Endodermal cell (in vitro differentiated cells): ENCODE measurements at regions not wholly inside any gene's neighbourhood (a gene's known extent, or its start where the extent isn't known, plus 50 kb on each side); places are given as distances from the start of the nearest gene placed in this dataset.

ENCODE experiments used
- DNase-seq: peaks from one replicate; pipeline ENCODE4 v3.0.0-alpha.2; 2017
- H3K27ac ChIP-seq: 2 replicates; pipeline ENCODE4 v1.5.1; 2013; ENCODE audit warnings: mild to moderate bottlenecking, low read depth, low read length, moderate library complexity
- H3K27me3 ChIP-seq: 2 replicates; pipeline ENCODE4 v1.6.1; 2013; ENCODE audit warnings: mild to moderate bottlenecking, low read length, moderate library complexity; ENCODE audit not compliant: insufficient read depth, control insufficient read depth, poor library complexity, severe bottlenecking
- H3K36me3 ChIP-seq: 2 replicates; pipeline ENCODE4 v1.7.0; 2013; ENCODE audit warnings: mild to moderate bottlenecking, low read length, moderate library complexity; ENCODE audit not compliant: control insufficient read depth, insufficient read depth
- H3K4me1 ChIP-seq: one replicate; pipeline ENCODE4 v1.7.0; 2013; ENCODE audit warnings: low read length; ENCODE audit not compliant: control insufficient read depth, insufficient read depth
- H3K4me3 ChIP-seq: 2 replicates; pipeline ENCODE4 v1.5.1; 2013; ENCODE audit warnings: mild to moderate bottlenecking, low read length, moderate library complexity
- H3K9ac ChIP-seq: 2 replicates; pipeline ENCODE4 v1.6.1; 2013; ENCODE audit warnings: mild to moderate bottlenecking, low read length, moderate library complexity; ENCODE audit not compliant: poor library complexity, severe bottlenecking; ENCODE audit errors: extremely low read depth
- H3K9me3 ChIP-seq: 2 replicates; pipeline ENCODE4 v1.6.1; 2013; ENCODE audit warnings: mild to moderate bottlenecking, low read length, moderate library complexity; ENCODE audit not compliant: control insufficient read depth
- H3K27ac Mint-ChIP-seq: 2 replicates; pipeline ENCODE4 v1.8.0; 2020; ENCODE audit warnings: mixed read lengths
- H3K27me3 Mint-ChIP-seq: 2 replicates; pipeline ENCODE4 v1.8.0; 2021; ENCODE audit warnings: mild to moderate bottlenecking, mixed read lengths; ENCODE audit not compliant: insufficient read depth
- H3K36me3 Mint-ChIP-seq: 2 replicates; pipeline ENCODE4 v1.8.0; 2020; ENCODE audit warnings: low read depth, mixed read lengths
- H3K4me1 Mint-ChIP-seq: 2 replicates; pipeline ENCODE4 v1.8.0; 2020; ENCODE audit warnings: mixed read lengths
- H3K4me3 Mint-ChIP-seq: 2 replicates; pipeline ENCODE4 v1.8.0; 2020; ENCODE audit warnings: mild to moderate bottlenecking, moderate library complexity, mixed read lengths
- H3K9me3 Mint-ChIP-seq: 2 replicates; pipeline ENCODE4 v1.8.0; 2020; ENCODE audit warnings: mild to moderate bottlenecking, mixed read lengths
- CTCF ChIP-seq: fragments of 200-600 bp; sonication (generic); conservative IDR thresholded peaks from 2 replicates; pipeline ENCODE4 v1.5.0; 2021; ENCODE audit warnings: antibody characterized with exemption, mild to moderate bottlenecking
- WGBS, 2 experiments: methylation state at CpG; one replicate each; pipeline versions ENCODE4 v1.1.5 to v1.1.7; 2013; ENCODE audit warnings: missing lambda C conversion rate in 2 of 2, mixed read lengths in 1 of 2; ENCODE audit not compliant: insufficient coverage in 1 of 2, insufficient read length in 1 of 2; 5-methylcytosine and 5-hydroxymethylcytosine counted together

GRCh38 chr1:189908113-189908512, 569.6 kb downstream of the BRINP3 start:
- Mint-ChIP-seq H3K9me3 (no peaks in the 10 kb centered on the region), H3K36me3 (no peaks in the 10 kb centered on the region)

DNA sequence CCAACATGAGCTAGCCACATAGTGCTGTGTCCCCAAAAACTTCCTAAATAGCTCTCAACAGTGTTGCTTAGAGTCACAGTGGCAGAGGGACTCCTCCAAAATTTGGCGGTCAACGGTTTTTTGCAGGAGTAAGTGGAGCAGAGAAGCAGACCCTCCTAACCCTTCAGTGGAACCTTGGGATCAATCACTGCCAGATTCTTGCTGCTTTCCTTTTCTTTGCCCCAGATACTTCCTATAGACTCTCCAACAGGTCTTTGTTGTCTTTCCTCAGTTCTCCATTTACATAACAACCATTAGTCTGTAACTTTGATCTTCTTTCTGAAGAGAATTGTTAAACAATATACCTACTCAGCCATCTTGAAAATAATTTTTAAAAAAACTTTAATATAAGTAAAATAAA, 556.1 kb downstream of the BRINP3 start:
- TF ChIP-seq CTCF: no peak
- H3K9ac ChIP-seq: no peak overlapping the region
- no peaks in the 10 kb centered on the region for H3K4me1 ChIP-seq
- no peak overlapping the region for H3K27ac Mint-ChIP-seq
- no peaks in the 10 kb centered on the region for H3K9me3 ChIP-seq
- H3K27me3 ChIP-seq: no peaks in the 10 kb centered on the region
- WGBS, 2 experiments: 60 to 87% methylated on average over 1 to 2 of the region's 2 CpGs
- no peaks in the 10 kb centered on the region for H3K36me3 ChIP-seq
- H3K27me3 Mint-ChIP-seq: no peaks in the 10 kb centered on the region
- H3K27ac ChIP-seq: no peak overlapping the region
- H3K4me3 ChIP-seq: no peak overlapping the region
- no peak overlapping the region for H3K4me3 Mint-ChIP-seq
- DNase-seq: no peak
- H3K9me3 Mint-ChIP-seq: peaks cover 17% of the 10 kb centered on the region
- no peaks in the 10 kb centered on the region for H3K4me1 Mint-ChIP-seq
- H3K36me3 Mint-ChIP-seq: no peaks in the 10 kb centered on the region

More at GRCh38 chr1:189908113-189908512, 569.6 kb downstream of the BRINP3 start:
- H3K27me3 Mint-ChIP-seq: no peaks in the 10 kb centered on the region
- no peak for TF ChIP-seq CTCF
- Histone ChIP-seq H3K36me3 (no peaks in the 10 kb centered on the region), H3K27me3 (no peaks in the 10 kb centered on the region), H3K4me1 (no peaks in the 10 kb centered on the region), H3K4me3 (no peak overlapping the region), H3K9ac (no peak overlapping the region), H3K9me3 (no peaks in the 10 kb centered on the region), H3K27ac (no peak overlapping the region)
- H3K4me3 Mint-ChIP-seq: no peak overlapping the region
- peaks cover 20% of the 10 kb centered on the region for H3K4me1 Mint-ChIP-seq
- no peak for DNase-seq
- H3K27ac Mint-ChIP-seq: no peak overlapping the region

DNA sequence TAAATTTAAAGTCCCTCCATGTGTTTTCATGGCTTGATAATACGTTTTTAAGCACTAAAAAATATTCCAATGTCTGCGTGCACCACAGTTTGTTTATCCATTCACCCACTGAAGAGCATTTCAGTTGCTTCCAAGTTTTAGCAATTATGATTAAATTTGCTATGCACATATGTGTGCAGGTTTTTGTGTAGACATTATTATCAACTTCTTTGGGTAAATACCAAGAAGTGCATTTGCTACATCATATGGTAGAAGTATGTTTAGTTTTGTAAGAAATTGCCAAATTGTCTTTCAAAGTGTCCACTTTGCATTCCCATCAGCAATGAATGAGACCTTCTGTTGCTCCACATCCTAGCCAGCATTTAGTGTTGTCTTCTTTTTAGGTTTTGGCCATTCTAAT, 550.0 kb downstream of the BRINP3 start:
- H3K9me3 ChIP-seq: no peaks in the 10 kb centered on the region
- H3K27ac Mint-ChIP-seq: no peak overlapping the region
- no peak for DNase-seq
- no peak overlapping the region for H3K4me3 ChIP-seq
- WGBS, 2 experiments: 85% methylated on average over 2 of the region's 2 CpGs; no CpG with 5 or more reads in 1 of the 2 experiments
- peaks cover 23% of the 10 kb centered on the region for H3K9me3 Mint-ChIP-seq
- no peaks in the 10 kb centered on the region for H3K27me3 Mint-ChIP-seq
- H3K36me3 ChIP-seq: no peaks in the 10 kb centered on the region
- no peaks in the 10 kb centered on the region for H3K36me3 Mint-ChIP-seq
- no peak overlapping the region for H3K4me3 Mint-ChIP-seq
- TF ChIP-seq CTCF: no peak
- H3K9ac ChIP-seq: no peak overlapping the region
- H3K27ac ChIP-seq: no peak overlapping the region
- H3K27me3 ChIP-seq: no peaks in the 10 kb centered on the region
- H3K4me1 ChIP-seq: no peaks in the 10 kb centered on the region
- H3K4me1 Mint-ChIP-seq: no peaks in the 10 kb centered on the region
